LNCaP clone FGC (cell line): ENCODE measurements at regions not wholly inside any gene's neighbourhood (a gene's known extent, or its start where the extent isn't known, plus 50 kb on each side); places are given as distances from the start of the nearest gene placed in this dataset.
"Not testable (repeated sequence)": the region's sequence is repeated elsewhere in the genome, so short reads cannot be mapped to it uniquely, and the experiment has no call there.

Experiments used
- DNase-seq: peaks from one replicate; pipeline ENCODE4 v3.0.0-alpha.2; 2011; ENCODE audit warnings: low read depth
- H3K4me3 ChIP-seq: 2 replicates; pipeline ENCODE4 v1.5.1; 2011; ENCODE audit warnings: mild to moderate bottlenecking, low read depth, low read length, control low read depth
- CTCF ChIP-seq: IDR thresholded peaks from 2 replicates; pipeline ENCODE4 v1.5.1; 2012; ENCODE audit warnings: mild to moderate bottlenecking; ENCODE audit not compliant: control insufficient read depth, insufficient read depth; ENCODE audit errors: extremely low read depth

- TF ChIP-seq CTCF = no peak
Measured at GRCh38 chr5:109630093-109630492, 59.6 kb upstream of the MAN2A1 start.

GRCh38 chr5:109628591-109628990, 61.1 kb upstream of the MAN2A1 start:
- DNase-seq = no peak
- TF ChIP-seq CTCF = no peak
- no peak overlapping the region for H3K4me3 ChIP-seq

More at GRCh38 chr5:109630093-109630492, 59.6 kb upstream of the MAN2A1 start:
- no peak overlapping the region for H3K4me3 ChIP-seq
- no peak for DNase-seq

- not testable (repeated sequence) for H3K4me3 ChIP-seq, DNase-seq
Measured at GRCh38 chr5:109621266-109621665, 68.5 kb upstream of the MAN2A1 start.

GRCh38 chr5:109620651-109621050, 69.1 kb upstream of the MAN2A1 start:
- no peak for TF ChIP-seq CTCF
- no peak for DNase-seq
- no peak overlapping the region for H3K4me3 ChIP-seq

- no peak for DNase-seq
- no peak for TF ChIP-seq CTCF
- no peak overlapping the region for H3K4me3 ChIP-seq
Measured at GRCh38 chr5:109619606-109620005, 70.1 kb upstream of the MAN2A1 start.

- no peak for TF ChIP-seq CTCF
Measured at GRCh38 chr5:109619021-109619460, 70.7 kb upstream of the MAN2A1 start.

GRCh38 chr5:109614981-109615380, 74.7 kb upstream of the MAN2A1 start:
- DNase-seq = no peak
- no peak overlapping the region for H3K4me3 ChIP-seq
- TF ChIP-seq CTCF = no peak

More at GRCh38 chr5:109619021-109619460, 70.7 kb upstream of the MAN2A1 start:
- DNase-seq = no peak
- H3K4me3 ChIP-seq = no peak overlapping the region
